HG02870 (cell line): ENCODE measurements at regions not wholly inside any gene's neighbourhood (a gene's known extent, or its start where the extent isn't known, plus 50 kb on each side); places are given as distances from the start of the nearest gene placed in this dataset.
"Not testable (repeated sequence)": the region's sequence is repeated elsewhere in the genome, so short reads cannot be mapped to it uniquely, and the experiment has no call there.

Experiments used
- ATAC-seq: cut with Tn5 transposase; IDR thresholded peaks from one replicate; pipeline ENCODE4 v1.9.1; 2021; ENCODE audit warnings: mild to moderate bottlenecking, moderate library complexity; ENCODE audit not compliant: unreplicated experiment

DNA sequence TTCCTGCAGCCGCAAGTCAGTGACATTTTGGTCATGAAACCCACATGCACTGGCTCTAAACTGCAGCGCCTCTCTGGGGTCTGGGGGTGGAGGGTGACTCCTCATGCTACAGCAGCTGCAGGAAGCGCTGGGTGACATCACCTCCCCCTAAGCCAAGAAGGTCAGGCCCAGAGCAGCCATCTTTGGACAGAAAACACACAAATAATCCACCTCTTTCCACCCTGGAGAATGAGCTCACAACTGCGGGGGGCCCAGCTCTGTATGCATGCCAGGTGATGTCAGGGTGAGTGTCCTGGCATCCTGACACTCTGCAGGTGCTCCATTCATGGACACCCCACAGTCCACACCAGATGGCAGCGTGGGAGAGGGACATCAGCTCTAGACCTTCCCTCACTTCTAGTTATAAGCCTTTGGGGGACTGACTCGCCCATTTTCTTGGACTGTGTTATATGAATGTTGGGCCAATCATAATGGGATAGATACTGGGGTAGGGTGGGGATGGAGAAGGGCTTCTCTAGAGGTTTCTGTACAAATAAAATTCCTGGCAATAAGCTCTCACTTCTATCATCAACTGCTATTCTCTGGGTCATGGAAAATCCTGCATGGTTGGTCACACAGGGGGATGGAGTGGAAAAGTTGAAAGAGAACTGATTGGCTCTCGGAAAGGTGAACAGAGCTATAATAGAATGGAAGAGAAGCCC, 70.7 kb upstream of the THBS1 start:
- ATAC-seq, result no peak

DNA sequence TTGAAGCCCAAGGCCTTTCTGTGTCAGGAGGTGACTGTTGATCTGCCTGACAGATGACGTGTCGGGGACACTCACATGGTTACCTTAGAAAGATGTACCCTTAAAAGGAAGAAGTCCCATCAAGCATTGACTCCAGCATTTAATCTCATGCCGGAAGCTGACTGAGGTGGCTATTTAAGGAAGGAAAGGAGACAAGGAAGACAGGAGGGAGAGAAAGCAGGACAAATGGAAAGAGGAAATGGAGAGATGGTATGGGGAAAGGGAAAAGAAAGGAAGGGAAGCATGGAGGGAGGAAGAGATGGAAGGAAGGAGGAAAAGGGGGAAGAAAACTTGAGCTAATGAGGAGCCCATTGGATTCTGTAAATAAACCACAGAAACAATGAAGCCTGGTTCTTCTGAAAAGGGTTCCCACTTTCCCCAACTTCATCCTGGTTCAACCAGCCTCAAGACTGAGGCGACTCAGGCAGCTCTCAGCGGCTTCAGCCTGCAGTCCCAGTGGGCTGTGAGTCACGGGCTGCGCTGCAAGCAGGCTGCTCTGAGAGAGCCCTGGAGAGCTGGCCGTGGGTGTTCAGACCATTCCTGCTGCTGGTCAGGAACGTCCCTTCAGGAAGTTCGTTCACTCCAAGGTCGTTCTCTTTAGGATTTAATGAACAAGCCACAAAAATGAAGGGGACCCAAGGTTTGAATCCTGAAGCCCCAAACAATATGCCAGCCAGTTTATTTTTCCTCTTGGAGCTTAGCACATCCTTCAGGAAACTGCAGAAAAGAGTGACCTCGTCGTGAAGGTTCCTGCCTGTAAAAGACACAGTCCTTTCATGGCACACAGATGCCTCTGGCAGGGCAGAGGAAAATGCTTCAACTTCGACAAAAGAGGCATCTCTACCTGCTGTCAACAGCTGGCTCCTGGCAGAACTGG, 69.6 kb upstream of the THBS1 start:
- no peak for ATAC-seq

DNA sequence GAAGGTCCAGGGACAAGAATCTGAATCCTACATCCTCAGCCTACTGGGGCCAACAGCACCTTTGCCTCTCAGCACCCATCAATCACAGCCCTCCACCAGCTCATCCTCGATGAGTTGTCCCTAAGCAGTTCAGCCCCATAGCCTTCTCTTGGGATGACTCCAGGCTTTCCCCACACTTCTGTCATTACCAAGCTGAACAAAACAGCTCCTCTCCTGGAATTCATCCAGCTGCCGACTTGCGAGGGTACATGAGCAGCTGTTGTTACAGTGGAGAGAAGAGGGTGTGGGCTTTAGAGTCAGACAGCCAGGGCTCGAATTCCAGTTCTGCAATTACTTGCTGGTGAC, 69.0 kb upstream of the THBS1 start:
- ATAC-seq, result no peak

DNA sequence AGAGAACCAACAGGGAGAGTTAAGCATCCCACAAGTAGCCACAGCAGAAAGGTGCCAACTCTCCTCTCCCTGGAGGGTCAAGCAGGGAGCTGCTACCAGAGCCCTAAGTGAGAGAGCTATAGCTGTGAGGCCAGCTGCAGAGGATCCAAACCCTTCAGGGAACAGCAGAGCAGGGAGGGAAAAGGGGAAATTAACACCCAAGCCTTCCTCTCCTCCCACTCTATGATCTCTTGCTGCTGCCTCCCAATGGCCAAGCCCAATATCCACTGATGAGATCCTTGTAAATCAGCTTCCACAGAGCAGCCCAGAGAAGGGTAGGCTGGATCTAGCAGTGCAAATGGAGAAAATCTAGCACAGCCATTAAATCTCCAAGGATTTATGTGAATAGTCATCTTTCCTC, 68.2 kb upstream of the THBS1 start:
- no peak for ATAC-seq

DNA sequence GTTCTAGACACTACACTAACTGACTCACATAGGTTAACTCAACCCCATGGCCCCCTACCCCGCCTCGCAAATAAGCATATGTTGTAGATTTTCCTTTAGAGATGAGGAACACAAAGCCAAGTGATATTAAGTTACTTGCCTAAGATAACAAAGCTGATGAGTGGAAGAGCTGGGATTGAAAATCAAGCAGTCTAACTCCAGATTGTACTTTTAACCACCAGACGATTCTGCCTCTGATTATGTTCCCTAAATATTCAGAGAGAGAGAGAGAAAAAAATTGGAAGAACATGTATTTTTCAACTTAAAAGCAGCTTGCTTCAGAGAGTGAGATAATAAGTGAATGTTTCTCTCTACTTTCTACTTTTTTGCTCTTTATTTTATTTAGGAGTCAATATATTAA, 66.9 kb upstream of the THBS1 start:
- no peak for ATAC-seq

DNA sequence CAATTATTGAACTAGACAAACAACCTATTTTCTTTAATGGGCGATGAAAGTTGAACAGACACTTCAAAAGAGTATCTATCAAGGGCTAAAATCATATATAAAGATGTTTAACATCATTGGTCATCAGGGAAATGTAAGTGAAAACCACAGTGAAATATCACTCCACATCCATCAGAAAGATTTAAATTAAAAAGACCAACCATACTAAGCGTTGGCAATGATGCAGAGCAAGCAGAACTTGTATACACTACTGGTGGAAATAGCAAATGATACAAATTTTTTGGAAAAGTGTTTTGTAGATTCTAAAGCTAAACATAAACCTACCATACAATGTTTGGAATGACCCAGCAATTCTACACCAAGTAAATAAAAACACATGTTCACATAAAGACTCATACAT, 65.9 kb upstream of the THBS1 start:
- no peak for ATAC-seq

DNA sequence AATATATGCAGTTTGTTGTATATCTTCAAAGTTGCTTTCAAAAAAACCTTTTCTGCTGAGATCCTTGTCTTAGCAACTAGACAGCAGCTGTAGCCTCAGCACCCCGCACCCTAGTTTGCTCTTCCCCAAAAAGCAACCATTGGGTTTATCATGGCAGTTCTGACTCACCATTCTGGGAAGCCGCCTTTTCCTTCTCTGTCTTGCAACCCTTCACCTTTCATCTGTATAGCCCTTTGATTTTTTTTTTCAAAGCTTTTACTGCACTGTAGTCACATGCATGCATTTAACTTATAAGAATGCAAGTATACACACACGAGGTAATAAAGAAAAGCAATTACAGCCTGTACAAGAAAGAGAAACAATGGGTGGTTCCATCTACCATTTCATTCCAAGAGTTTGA, 65.1 kb upstream of the THBS1 start:
- no peak for ATAC-seq

DNA sequence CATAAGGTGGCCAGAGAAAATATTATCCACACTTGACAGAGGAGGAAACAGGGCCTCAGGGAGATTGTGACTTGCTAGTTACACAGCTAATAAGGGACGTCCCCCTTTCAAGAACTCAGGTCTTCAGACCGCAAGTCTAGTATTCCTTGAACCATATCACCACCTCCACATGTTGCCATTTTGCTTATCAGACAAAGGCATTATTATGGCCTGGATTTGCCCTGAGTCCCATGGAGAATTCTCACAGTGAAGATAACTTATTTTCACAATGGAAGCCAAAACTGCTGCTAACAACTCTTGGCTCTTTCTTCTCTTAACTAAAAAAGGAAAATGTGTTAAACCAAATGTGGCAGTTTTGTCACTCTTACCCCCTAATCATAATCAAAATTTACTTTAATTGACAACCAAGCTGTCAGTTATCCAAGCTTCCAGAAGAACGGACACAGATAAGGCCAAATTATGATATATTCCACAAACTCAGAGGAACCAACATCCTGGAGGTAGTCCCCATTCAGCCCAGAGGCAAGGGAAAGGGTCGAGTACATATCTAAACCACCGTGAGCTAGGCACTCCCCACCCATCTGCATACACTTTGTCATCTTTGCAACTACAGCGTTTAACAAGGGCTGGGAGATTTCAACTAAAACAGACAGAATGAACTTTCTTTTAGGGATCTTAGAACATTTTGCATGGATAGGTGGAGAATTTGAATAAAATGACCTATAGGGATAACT, 63.6 kb upstream of the THBS1 start:
- ATAC-seq, result no peak

DNA sequence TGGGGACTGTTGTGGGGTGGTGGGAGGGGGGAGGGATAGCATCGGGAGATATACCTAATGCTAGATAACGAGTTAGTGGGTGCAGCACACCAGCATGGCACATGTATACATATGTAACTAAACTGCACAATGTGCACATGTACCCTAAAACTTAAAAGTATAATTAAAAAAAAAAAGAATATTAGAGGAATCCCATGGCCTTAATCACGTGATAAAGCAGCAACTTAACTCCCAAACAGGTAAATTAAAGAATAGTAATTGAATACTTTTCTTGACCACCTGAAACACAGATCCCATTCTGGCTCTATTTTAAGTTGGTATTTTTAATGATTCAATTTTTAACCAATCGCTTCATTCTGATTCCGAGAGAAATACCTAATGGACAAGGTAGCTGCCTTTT, 56.9 kb upstream of the THBS1 start:
- ATAC-seq, result not testable (repeated sequence)

DNA sequence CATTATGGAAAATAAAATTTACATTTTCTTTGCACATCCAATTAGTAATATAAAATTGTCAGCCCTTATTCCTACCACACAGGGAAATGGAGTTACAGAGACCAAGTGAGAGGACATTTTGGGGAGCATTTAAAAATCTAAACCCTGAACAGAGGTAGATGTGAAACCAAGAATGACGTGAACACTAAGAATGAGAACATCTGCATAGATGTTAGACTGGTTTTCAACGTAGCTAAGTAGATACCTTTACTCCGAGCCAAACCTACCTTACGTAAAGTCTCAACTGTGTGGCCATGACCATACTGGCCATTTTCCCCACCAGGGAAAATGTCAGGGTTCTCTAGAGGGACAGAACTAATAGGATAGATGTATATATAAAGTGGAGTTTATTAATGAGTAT, 51.4 kb upstream of the THBS1 start:
- no peak for ATAC-seq

DNA sequence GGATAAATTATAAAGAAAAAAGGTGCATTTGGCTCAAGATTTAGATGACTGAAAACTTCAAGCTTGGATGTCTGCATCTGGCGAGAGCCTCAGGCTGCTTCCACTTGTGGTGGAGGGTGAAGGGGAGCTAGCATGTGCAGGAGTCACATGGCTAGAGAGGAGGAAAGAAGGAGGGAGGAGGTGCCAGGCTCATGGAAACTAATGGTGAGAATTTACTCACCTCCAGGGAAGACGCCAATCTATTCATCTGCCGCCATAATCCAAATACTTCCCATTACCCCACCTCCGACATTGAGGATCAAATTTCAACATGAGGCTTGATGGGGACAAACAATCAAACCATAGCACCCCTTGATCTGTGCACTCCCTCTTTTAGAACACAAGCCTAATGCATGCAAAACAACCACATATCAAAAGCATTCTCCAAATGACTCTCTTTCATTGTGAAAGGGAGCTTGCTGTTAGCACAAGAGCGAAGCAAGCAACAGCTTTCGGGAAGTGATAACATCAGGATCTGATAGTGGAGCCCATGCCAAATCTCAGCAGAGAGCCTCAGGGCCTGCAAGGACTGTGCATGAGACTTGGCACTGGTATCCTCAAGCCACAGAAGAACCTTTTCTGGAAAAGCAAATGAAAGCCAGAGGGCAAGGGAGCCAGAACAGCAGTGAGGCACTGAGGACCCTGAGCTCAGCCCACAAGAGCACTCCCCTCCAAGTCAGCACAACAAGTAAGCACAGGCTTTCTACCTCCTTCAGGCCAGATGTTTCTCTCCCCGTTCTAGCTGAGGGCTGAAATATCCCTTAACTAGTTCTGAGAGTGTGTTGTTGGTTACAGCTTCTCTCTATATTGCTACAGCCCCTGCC, 50.2 kb upstream of the THBS1 start:
- ATAC-seq, result no peak
